CD4-positive, alpha-beta memory T cell (primary cell): ENCODE measurements at regions not wholly inside any gene's neighbourhood (a gene's known extent, or its start where the extent isn't known, plus 50 kb on each side); places are given as distances from the start of the nearest gene placed in this dataset.

Experiments used
- CTCF ChIA-PET: fragments of 350-600 bp; sonication (Branson Sonifier 250); formaldehyde crosslinking; loops from one replicate; lab custom pipeline; 2021; ENCODE audit warnings: inconsistent platforms; ENCODE audit not compliant: partially characterized antibody; lab: Charles Lee
- POLR2A ChIA-PET: fragments of 350-600 bp; sonication (Branson Sonifier 250); formaldehyde crosslinking; loops from one replicate; lab custom pipeline; 2021; ENCODE audit not compliant: partially characterized antibody; lab: Charles Lee
- DNase-seq, 5 donors: peaks; one replicate each; pipeline versions ENCODE4 v3.0.0 to v3.0.0-alpha.2; 2020 to 2022; ENCODE audit warnings: mixed read lengths in 1 of 5
- H3K27ac ChIP-seq: one replicate; pipeline ENCODE4 v1.7.0; 2013; ENCODE audit warnings: low read depth, low read length
- H3K27me3 ChIP-seq: 2 replicates; pipeline ENCODE4 v1.7.0; 2013; ENCODE audit warnings: mild to moderate bottlenecking, low read length, moderate library complexity; ENCODE audit not compliant: insufficient read depth
- H3K36me3 ChIP-seq: 2 replicates; pipeline ENCODE4 v1.7.0; 2013; ENCODE audit warnings: mild to moderate bottlenecking, low read length, moderate library complexity; ENCODE audit not compliant: insufficient read depth
- H3K4me1 ChIP-seq: 2 replicates; pipeline ENCODE4 v1.7.0; 2013; ENCODE audit warnings: mild to moderate bottlenecking, low read length, moderate library complexity; ENCODE audit not compliant: insufficient read depth
- H3K4me3 ChIP-seq, 2 donors: one replicate each; pipeline ENCODE4 v1.7.0; 2013; ENCODE audit warnings: low read length in 2 of 2, mild to moderate bottlenecking in 1 of 2
- H3K9me3 ChIP-seq, 2 donors: one replicate each; pipeline ENCODE4 v1.7.0; 2013; ENCODE audit warnings: low read length in 2 of 2, control low read depth in 1 of 2; ENCODE audit not compliant: control insufficient read depth in 1 of 2
- H3K27ac Mint-ChIP-seq, 7 donors: one replicate each; pipeline ENCODE4 v1.8.0; 2020 to 2021; ENCODE audit warnings: mixed read lengths in 7 of 7, mild to moderate bottlenecking in 6 of 7, inconsistent platforms in 3 of 7, moderate library complexity in 3 of 7
- H3K27me3 Mint-ChIP-seq, 2 donors: one replicate each; pipeline ENCODE4 v1.8.0; 2020 to 2021; ENCODE audit warnings: mixed read lengths in 2 of 2
- H3K36me3 Mint-ChIP-seq, 2 donors: one replicate each; pipeline ENCODE4 v1.8.0; 2020 to 2021; ENCODE audit warnings: mixed read lengths in 2 of 2, inconsistent platforms in 1 of 2, mild to moderate bottlenecking in 1 of 2
- H3K4me1 Mint-ChIP-seq, 4 donors: one replicate each; pipeline ENCODE4 v1.8.0; 2020 to 2021; ENCODE audit warnings: mixed read lengths in 4 of 4, mild to moderate bottlenecking in 1 of 4
- H3K4me3 Mint-ChIP-seq, 8 donors: one replicate each; pipeline ENCODE4 v1.8.0; 2020 to 2021; ENCODE audit warnings: mixed read lengths in 8 of 8, mild to moderate bottlenecking in 7 of 8, moderate library complexity in 6 of 8, inconsistent platforms in 3 of 8
- H3K9me3 Mint-ChIP-seq, 8 donors: one replicate each; pipeline ENCODE4 v1.8.0; 2020 to 2021; ENCODE audit warnings: mixed read lengths in 8 of 8, mild to moderate bottlenecking in 5 of 8, inconsistent platforms in 3 of 8, moderate library complexity in 1 of 8
- intact Hi-C: fragments of 100-400 bp; cut with micrococcal nuclease; formaldehyde crosslinking; loops from one replicate; pipeline ENCODE4 v1.15.1; 2023

- H3K27ac Mint-ChIP-seq: no peak overlapping the region
- no peaks in the 10 kb centered on the region for H3K36me3 Mint-ChIP-seq
- Histone ChIP-seq H3K27ac (no peak overlapping the region), H3K36me3 (no peaks in the 10 kb centered on the region), H3K4me1 (peaks cover 12% of the 10 kb centered on the region), H3K9me3 (no peaks in the 10 kb centered on the region), H3K27me3 (no peaks in the 10 kb centered on the region), H3K4me3 (no peak overlapping the region)
- intact Hi-C loops: no loop called here
- H3K4me1 Mint-ChIP-seq: peaks cover 11 to 25% (median 17%) of the 10 kb centered on the region in 4 donors
- no peak for DNase-seq
- no peak overlapping the region for H3K4me3 Mint-ChIP-seq
- ChIA-PET POLR2A (no interaction called here), CTCF (no interaction called here)
- no peaks in the 10 kb centered on the region for H3K9me3 Mint-ChIP-seq
- H3K27me3 Mint-ChIP-seq: peaks cover 3 to 10% of the 10 kb centered on the region in 2 donors
Measured at GRCh38 chr20:19833395-19833794, 75.3 kb downstream of the RIN2 start.

- no peaks in the 10 kb centered on the region for H3K27me3 ChIP-seq
- CTCF ChIA-PET: no interaction called here
- Mint-ChIP-seq H3K9me3 (no peaks in the 10 kb centered on the region), H3K36me3 (no peaks in the 10 kb centered on the region), H3K27me3 (peaks cover 3 to 9% of the 10 kb centered on the region in 2 donors), H3K4me3 (no peak overlapping the region), H3K27ac (no peak overlapping the region), H3K4me1 (peaks cover 3 to 16% (median 11%) of the 10 kb centered on the region in 4 donors)
- no peaks in the 10 kb centered on the region for H3K36me3 ChIP-seq
- no peak for DNase-seq
- no peak overlapping the region for H3K27ac ChIP-seq
- POLR2A ChIA-PET: no interaction called here
- H3K4me1 ChIP-seq: peaks cover 4% of the 10 kb centered on the region
- intact Hi-C loops: no loop called here
- H3K4me3 ChIP-seq: no peak overlapping the region
- no peaks in the 10 kb centered on the region for H3K9me3 ChIP-seq
Measured at GRCh38 chr20:19834287-19834686, 76.2 kb downstream of the RIN2 start.

- ChIA-PET CTCF (no interaction called here), POLR2A (no interaction called here)
- no peaks in the 10 kb centered on the region for H3K36me3 ChIP-seq
- no peak overlapping the region for H3K4me3 Mint-ChIP-seq
- H3K27ac ChIP-seq: no peak overlapping the region
- H3K4me1 Mint-ChIP-seq: peaks cover 1 to 15% (median 11%) of the 10 kb centered on the region in 4 donors
- DNase-seq: no peak
- H3K36me3 Mint-ChIP-seq: no peaks in the 10 kb centered on the region
- intact Hi-C loops: no loop called here
- H3K9me3 ChIP-seq: no peaks in the 10 kb centered on the region
- peaks cover 4% of the 10 kb centered on the region for H3K4me1 ChIP-seq
- H3K9me3 Mint-ChIP-seq: no peaks in the 10 kb centered on the region
- no peak overlapping the region for H3K4me3 ChIP-seq
- peaks cover 3 to 11% of the 10 kb centered on the region in 2 donors for H3K27me3 Mint-ChIP-seq
- no peaks in the 10 kb centered on the region for H3K27me3 ChIP-seq
- H3K27ac Mint-ChIP-seq: no peak overlapping the region
Measured at GRCh38 chr20:19834783-19835182, 76.7 kb downstream of the RIN2 start.

GRCh38 chr20:19835533-19836222 lies 77.6 kb downstream of the RIN2 start:
- Mint-ChIP-seq H3K36me3 (no peaks in the 10 kb centered on the region), H3K4me1 (peaks cover 1 to 15% (median 11%) of the 10 kb centered on the region in 4 donors), H3K4me3 (no peak overlapping the region), H3K9me3 (no peaks in the 10 kb centered on the region), H3K27ac (no peak overlapping the region), H3K27me3 (peaks cover 3 to 11% of the 10 kb centered on the region in 2 donors)
- Histone ChIP-seq H3K36me3 (no peaks in the 10 kb centered on the region), H3K27me3 (no peaks in the 10 kb centered on the region), H3K4me1 (peaks cover 4% of the 10 kb centered on the region), H3K4me3 (no peak overlapping the region), H3K9me3 (no peaks in the 10 kb centered on the region), H3K27ac (no peak overlapping the region)
- DNase-seq: no peak
- ChIA-PET CTCF (no interaction called here), POLR2A (no interaction called here)
- intact Hi-C loops: no loop called here

GRCh38 chr20:19838468-19838867 lies 80.4 kb downstream of the RIN2 start:
- ChIA-PET CTCF (no interaction called here), POLR2A (no interaction called here)
- intact Hi-C loops: no loop called here
- Mint-ChIP-seq H3K27me3 (peaks cover 2 to 10% of the 10 kb centered on the region in 2 donors), H3K36me3 (no peaks in the 10 kb centered on the region), H3K4me3 (no peak overlapping the region), H3K4me1 (peaks cover 0 to under 1% (median under 1%) of the 10 kb centered on the region in 4 donors), H3K27ac (no peak overlapping the region), H3K9me3 (peaks cover 0 to 3% (median 0%) of the 10 kb centered on the region in 8 donors)
- no peak overlapping the region for H3K27ac ChIP-seq
- no peak for DNase-seq
- H3K4me3 ChIP-seq: no peak overlapping the region
- H3K9me3 ChIP-seq: no peaks in the 10 kb centered on the region
- H3K36me3 ChIP-seq: no peaks in the 10 kb centered on the region
- no peaks in the 10 kb centered on the region for H3K27me3 ChIP-seq
- no peaks in the 10 kb centered on the region for H3K4me1 ChIP-seq

- POLR2A ChIA-PET: no interaction called here
- intact Hi-C loops: no loop called here
- no peak overlapping the region for H3K4me3 Mint-ChIP-seq
Measured at GRCh38 chr20:19839053-19839452, 81.0 kb downstream of the RIN2 start.

GRCh38 chr20:19840111-19840710 lies 82.2 kb downstream of the RIN2 start:
- Histone ChIP-seq H3K36me3 (no peaks in the 10 kb centered on the region), H3K4me3 (no peak overlapping the region), H3K4me1 (no peaks in the 10 kb centered on the region), H3K27ac (no peak overlapping the region), H3K9me3 (no peaks in the 10 kb centered on the region), H3K27me3 (no peaks in the 10 kb centered on the region)
- H3K27me3 Mint-ChIP-seq: peaks cover 2 to 5% of the 10 kb centered on the region in 2 donors
- no peaks in the 10 kb centered on the region for H3K36me3 Mint-ChIP-seq
- H3K4me3 Mint-ChIP-seq: no peak overlapping the region
- H3K27ac Mint-ChIP-seq: no peak overlapping the region
- intact Hi-C loops: no loop called here
- peaks cover 0 to 6% (median 0%) of the 10 kb centered on the region in 8 donors for H3K9me3 Mint-ChIP-seq
- no peaks in the 10 kb centered on the region for H3K4me1 Mint-ChIP-seq
- POLR2A ChIA-PET: no interaction called here
- CTCF ChIA-PET: no interaction called here
- DNase-seq: no peak

More at GRCh38 chr20:19839053-19839452, 81.0 kb downstream of the RIN2 start:
- no peak overlapping the region for H3K4me3 ChIP-seq
- Mint-ChIP-seq H3K27ac (no peak overlapping the region), H3K9me3 (peaks cover 0 to 3% (median 0%) of the 10 kb centered on the region in 8 donors), H3K4me1 (no peaks in the 10 kb centered on the region), H3K36me3 (no peaks in the 10 kb centered on the region), H3K27me3 (peaks cover 2 to 7% of the 10 kb centered on the region in 2 donors)
- no peaks in the 10 kb centered on the region for H3K36me3 ChIP-seq
- no peaks in the 10 kb centered on the region for H3K4me1 ChIP-seq
- DNase-seq: no peak
- no peak overlapping the region for H3K27ac ChIP-seq
- CTCF ChIA-PET: no interaction called here
- no peaks in the 10 kb centered on the region for H3K27me3 ChIP-seq
- no peaks in the 10 kb centered on the region for H3K9me3 ChIP-seq
